Muscle layer of colon (tissue), 2 donors: ENCODE measurements at regions not wholly inside any gene's neighbourhood (a gene's known extent, or its start where the extent isn't known, plus 50 kb on each side); places are given as distances from the start of the nearest gene placed in this dataset.

Experiments
- H3K27ac ChIP-seq: one replicate; pipeline ENCODE4 v1.7.0; 2013; ENCODE audit warnings: low read depth, mild to moderate bottlenecking, low read length, moderate library complexity
- H3K27me3 ChIP-seq, 2 donors: one replicate each; pipeline ENCODE4 v1.7.0; 2013; ENCODE audit warnings: low read length in 2 of 2, mild to moderate bottlenecking in 2 of 2; ENCODE audit not compliant: insufficient read depth in 2 of 2, control insufficient read depth in 1 of 2
- H3K36me3 ChIP-seq: one replicate; pipeline ENCODE4 v1.7.0; 2013; ENCODE audit warnings: mild to moderate bottlenecking, low read length; ENCODE audit not compliant: insufficient read depth
- H3K4me1 ChIP-seq: one replicate; pipeline ENCODE4 v1.7.0; 2013; ENCODE audit warnings: mild to moderate bottlenecking, low read length; ENCODE audit not compliant: insufficient read depth
- H3K4me3 ChIP-seq, 2 donors: one replicate each; pipeline ENCODE4 v1.7.0; 2013; ENCODE audit warnings: low read length in 2 of 2, low read depth in 1 of 2, mild to moderate bottlenecking in 1 of 2, moderate library complexity in 1 of 2
- H3K9ac ChIP-seq: one replicate; pipeline ENCODE4 v1.7.0; 2013; ENCODE audit warnings: low read length
- H3K9me3 ChIP-seq: one replicate; pipeline ENCODE4 v1.7.0; 2013; ENCODE audit warnings: mild to moderate bottlenecking, low read length
- donor health status: abdominal sarcoma.
- donor health status: Adenocarcinoma of cecum.

DNA sequence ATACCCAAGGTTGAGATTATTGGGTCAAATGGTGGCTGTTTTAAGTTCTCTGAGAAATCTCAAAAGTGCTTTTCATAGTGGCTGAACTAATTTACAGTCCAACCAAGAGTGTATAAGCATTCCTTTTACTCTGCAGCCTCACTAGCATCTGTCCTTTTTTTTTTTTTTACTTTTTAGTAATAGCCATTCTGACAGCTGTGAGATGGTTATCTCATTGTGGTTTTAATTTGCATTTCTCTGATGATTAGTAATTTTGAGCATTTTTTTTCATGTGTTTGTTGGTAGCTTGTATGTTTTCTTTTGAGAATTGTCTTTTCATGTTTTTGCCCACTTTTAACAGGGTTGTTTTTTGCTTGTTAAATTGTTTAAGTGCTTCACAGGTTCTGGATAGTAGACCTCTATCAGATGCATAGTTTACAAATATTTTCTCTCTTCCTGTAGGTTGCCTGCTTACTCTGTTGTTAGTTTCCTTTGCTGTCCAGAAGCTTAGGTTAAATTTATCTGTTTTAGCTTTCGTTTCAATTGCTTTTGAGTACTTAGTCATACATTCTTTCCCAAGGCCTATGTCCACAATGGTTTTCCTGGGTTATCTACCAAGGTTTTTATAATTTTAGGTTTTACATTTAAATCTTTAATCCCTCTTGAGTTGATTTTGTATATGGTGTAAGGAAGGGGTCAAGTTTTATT is 881.3 kb upstream of the SEL1L start:
- no peaks in the 10 kb centered on the region for H3K9me3 ChIP-seq

DNA sequence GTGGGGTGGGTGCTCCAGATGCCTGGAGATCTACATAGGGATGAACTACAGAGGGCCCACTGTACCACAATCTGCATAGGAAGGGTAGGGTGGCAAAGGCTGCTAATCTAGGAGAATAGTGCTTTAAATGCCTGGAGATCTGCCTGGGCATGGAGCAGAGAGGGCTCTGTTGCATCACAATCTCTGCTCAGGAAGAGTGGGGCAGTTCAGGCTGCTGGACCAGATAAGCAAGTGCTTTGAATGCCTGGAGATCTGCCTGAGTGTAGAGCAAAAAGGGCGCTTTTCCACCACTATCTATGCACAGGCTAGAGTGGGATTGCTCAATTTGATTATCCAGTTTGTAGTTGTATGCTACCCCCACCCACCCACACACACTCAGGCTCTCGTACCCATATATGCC is 886.3 kb upstream of the SEL1L start:
- Histone ChIP-seq H3K9me3 (no peaks in the 10 kb centered on the region), H3K27me3 (no peaks in the 10 kb centered on the region), H3K4me3 (no peak overlapping the region), H3K4me1 (no peaks in the 10 kb centered on the region), H3K36me3 (no peaks in the 10 kb centered on the region), H3K9ac (no peak overlapping the region), H3K27ac (no peak overlapping the region)

More for the DNA sequence above, 881.3 kb upstream of the SEL1L start:
- no peaks in the 10 kb centered on the region for H3K4me1 ChIP-seq
- H3K36me3 ChIP-seq, result no peaks in the 10 kb centered on the region
- H3K27me3 ChIP-seq, result no peaks in the 10 kb centered on the region
- no peak overlapping the region for H3K9ac ChIP-seq
- H3K4me3 ChIP-seq, result no peak overlapping the region
- H3K27ac ChIP-seq, result no peak overlapping the region

DNA sequence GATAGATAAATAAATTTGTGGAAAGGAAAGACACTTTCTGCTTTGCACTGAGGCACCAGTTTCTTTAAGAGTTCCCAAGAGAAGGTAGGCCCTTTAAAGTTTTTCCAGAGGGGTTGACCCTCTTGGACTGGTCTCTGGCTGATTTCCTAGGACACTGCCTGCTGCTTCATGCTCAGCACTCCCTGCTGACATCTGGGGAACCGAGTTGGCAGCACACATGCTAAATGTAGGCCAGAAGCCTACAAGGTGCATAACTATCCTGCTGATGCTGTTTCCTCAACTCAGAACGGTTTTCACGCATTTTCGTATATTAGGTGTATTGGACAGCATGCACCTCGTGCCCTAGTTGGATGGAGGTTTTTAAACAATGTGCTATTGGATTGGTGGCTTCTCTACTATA is 887.2 kb upstream of the SEL1L start:
- Histone ChIP-seq H3K9ac (no peak overlapping the region), H3K36me3 (no peaks in the 10 kb centered on the region), H3K9me3 (no peaks in the 10 kb centered on the region), H3K4me3 (no peak overlapping the region), H3K4me1 (no peaks in the 10 kb centered on the region), H3K27ac (no peak overlapping the region), H3K27me3 (no peaks in the 10 kb centered on the region)

DNA sequence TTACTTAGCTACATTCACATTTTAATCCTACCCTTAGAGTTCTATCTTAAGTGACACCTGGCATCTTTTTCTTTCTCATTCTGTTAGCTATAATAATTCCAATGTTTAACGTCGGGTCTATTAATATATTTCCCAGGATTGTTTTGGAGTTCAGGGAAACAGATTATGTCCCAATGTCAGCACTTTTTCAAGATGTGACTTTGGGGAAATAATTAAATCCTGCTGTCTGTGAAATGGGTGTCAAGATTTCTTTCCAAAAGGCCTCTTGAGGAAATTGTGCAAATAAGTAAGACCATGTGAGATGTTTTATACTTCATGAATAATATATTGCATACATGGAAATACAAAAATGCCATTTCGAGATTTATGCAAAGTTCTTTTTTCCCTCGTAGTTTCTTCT is 887.6 kb upstream of the SEL1L start:
- no peaks in the 10 kb centered on the region for H3K9me3 ChIP-seq
- no peak overlapping the region for H3K4me3 ChIP-seq
- H3K9ac ChIP-seq, result no peak overlapping the region
- no peaks in the 10 kb centered on the region for H3K4me1 ChIP-seq
- H3K36me3 ChIP-seq, result no peaks in the 10 kb centered on the region
- no peaks in the 10 kb centered on the region for H3K27me3 ChIP-seq
- H3K27ac ChIP-seq, result no peak overlapping the region

DNA sequence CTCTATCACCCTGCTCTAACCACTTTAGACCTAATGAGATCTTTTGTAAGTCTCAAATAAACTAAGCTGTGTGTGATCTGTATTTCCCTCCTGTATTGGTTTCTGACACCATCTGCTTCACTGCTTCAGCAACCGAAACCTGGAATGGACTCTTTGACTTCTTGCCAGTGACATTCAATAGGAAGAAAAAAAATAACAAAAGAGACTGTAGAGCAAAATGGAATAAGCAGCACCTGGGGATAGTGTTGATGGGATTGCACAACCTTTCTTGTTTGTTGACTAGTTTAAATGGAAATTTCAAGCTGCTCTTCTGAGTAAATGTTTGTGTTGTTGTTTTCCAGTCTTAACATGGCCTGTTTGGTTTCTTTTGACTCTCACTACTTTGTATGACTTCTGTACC is 888.6 kb upstream of the SEL1L start:
- Histone ChIP-seq H3K4me3 (no peak overlapping the region), H3K9me3 (no peaks in the 10 kb centered on the region), H3K4me1 (no peaks in the 10 kb centered on the region), H3K9ac (no peak overlapping the region), H3K27me3 (no peaks in the 10 kb centered on the region), H3K27ac (no peak overlapping the region), H3K36me3 (no peaks in the 10 kb centered on the region)

DNA sequence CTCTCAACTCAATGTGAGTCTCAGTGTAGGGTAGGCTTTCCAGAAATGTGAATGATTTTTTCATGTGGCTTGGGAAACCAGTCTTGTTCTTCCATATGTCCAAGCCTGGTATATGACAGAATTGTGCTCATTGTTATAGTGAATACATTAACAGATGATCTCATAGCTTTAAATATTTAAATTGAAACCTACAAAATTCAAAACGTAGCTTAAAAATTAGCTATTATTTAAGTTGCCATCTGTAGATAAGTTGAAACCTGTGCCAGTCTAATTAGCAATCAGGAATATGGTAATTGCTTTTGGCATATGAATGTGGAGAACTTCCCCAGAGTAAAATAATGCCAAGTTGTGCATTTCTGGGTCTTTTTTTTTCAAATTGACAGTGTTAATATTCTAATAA is 891.6 kb upstream of the SEL1L start:
- Histone ChIP-seq H3K9ac (no peak overlapping the region), H3K4me1 (no peaks in the 10 kb centered on the region), H3K9me3 (no peaks in the 10 kb centered on the region), H3K27me3 (no peaks in the 10 kb centered on the region), H3K27ac (no peak overlapping the region), H3K36me3 (no peaks in the 10 kb centered on the region), H3K4me3 (no peak overlapping the region)

DNA sequence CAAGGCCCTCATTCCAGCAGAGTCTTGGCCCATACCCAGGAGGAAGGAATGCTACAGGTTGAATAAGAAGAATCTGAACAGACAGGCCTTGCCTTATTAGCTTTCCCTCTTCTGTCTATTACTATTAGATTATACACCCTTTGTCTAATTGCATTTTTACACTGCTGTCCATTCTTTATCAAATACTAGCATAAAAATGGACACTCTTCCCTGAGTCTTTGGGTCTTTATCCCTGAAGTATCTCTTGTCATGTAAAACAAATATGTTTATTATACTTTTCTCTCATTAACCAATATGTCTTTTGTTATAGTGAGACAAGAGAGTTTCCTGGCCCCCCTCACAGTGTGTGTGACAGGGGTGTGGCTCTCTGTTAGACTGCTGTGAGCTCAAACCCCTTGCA is 897.4 kb upstream of the SEL1L start:
- H3K27ac ChIP-seq, result no peak overlapping the region
- no peaks in the 10 kb centered on the region for H3K4me1 ChIP-seq
- no peak overlapping the region for H3K4me3 ChIP-seq
- H3K36me3 ChIP-seq, result no peaks in the 10 kb centered on the region
- H3K9ac ChIP-seq, result no peak overlapping the region
- H3K27me3 ChIP-seq, result no peaks in the 10 kb centered on the region
- no peaks in the 10 kb centered on the region for H3K9me3 ChIP-seq

DNA sequence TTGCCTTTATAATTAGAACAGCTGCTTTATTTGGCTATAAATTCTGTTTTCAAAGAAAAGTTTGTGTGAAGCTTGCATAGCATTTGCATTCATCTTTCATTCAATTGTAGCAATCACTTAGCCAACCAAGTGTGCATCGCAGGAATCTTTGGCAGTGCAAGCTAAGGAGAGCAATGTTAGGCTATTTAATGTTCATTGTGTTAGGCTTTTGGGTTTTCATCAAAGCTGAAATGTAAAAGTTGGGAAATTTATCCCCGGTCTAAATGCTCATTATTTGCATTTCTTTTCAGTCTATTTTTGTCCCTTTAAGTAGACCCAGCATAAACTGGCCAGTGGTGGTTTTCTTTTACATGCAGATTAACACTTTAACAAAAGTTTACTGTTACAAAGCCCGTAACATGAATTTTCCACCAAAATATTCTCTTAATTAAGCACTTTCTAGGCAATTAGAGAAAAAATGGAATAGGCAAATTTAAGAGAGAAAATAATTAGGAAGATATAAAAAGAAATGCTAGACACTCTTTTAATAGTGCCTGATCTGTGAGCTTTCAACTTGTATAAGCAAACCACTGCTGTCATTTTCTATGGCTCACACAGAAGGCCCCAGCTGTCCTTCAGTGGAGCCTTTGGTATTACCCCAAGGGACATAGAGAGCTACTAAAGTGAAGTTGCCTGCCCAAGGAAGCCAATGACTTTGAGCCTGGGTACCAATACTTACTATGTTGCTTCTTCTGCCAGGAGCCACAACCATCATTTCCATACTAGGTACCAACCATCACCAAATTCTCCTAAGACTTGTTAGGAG is 898.9 kb upstream of the SEL1L start:
- H3K4me1 ChIP-seq, result no peaks in the 10 kb centered on the region
- no peak overlapping the region for H3K27ac ChIP-seq
- no peaks in the 10 kb centered on the region for H3K9me3 ChIP-seq
- no peak overlapping the region for H3K4me3 ChIP-seq
- H3K27me3 ChIP-seq, result no peaks in the 10 kb centered on the region
- H3K9ac ChIP-seq, result no peak overlapping the region
- no peaks in the 10 kb centered on the region for H3K36me3 ChIP-seq

DNA sequence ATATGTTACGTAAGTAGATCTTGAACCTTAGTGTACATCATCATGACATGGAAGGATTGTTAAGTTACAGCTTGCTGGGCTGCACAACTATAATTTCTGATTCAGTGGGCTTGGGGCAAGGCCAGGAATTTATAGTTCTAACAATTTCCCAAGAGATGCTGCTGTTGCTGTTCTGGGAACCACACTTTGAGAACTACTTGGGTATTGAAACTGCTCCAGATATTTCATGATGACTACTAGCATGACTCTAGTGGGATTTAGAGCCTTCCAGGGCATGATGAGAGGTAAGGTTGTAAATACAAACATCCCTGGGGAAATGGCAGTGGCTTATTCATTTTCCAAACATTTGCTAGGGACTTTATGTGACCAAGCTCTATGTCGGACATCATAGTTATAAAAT is 904.8 kb upstream of the SEL1L start:
- Histone ChIP-seq H3K9me3 (no peaks in the 10 kb centered on the region), H3K36me3 (no peaks in the 10 kb centered on the region), H3K4me1 (no peaks in the 10 kb centered on the region), H3K9ac (no peak overlapping the region), H3K27ac (no peak overlapping the region), H3K4me3 (no peak overlapping the region), H3K27me3 (no peaks in the 10 kb centered on the region)

DNA sequence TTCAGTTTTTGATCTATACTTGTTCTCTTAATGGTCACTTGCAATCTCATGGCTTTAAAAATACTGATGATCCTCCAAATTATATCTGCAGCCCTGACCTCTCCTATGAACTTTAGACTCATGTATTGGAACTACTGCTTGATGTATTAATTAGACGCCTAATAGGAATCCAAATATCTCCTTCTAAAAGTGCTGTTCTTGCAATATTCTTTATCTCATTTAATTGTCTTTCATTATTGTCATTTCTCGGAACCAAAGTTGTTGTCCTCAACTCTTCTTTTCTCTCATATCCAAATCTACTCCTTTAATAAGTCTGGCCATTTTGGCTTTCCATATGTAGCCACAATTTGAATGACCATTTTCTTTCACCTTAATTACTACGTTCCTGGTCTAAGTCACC is 907.6 kb upstream of the SEL1L start:
- Histone ChIP-seq H3K4me1 (no peaks in the 10 kb centered on the region), H3K27me3 (no peaks in the 10 kb centered on the region), H3K9ac (no peak overlapping the region), H3K9me3 (no peaks in the 10 kb centered on the region), H3K36me3 (no peaks in the 10 kb centered on the region), H3K4me3 (no peak overlapping the region), H3K27ac (no peak overlapping the region)

DNA sequence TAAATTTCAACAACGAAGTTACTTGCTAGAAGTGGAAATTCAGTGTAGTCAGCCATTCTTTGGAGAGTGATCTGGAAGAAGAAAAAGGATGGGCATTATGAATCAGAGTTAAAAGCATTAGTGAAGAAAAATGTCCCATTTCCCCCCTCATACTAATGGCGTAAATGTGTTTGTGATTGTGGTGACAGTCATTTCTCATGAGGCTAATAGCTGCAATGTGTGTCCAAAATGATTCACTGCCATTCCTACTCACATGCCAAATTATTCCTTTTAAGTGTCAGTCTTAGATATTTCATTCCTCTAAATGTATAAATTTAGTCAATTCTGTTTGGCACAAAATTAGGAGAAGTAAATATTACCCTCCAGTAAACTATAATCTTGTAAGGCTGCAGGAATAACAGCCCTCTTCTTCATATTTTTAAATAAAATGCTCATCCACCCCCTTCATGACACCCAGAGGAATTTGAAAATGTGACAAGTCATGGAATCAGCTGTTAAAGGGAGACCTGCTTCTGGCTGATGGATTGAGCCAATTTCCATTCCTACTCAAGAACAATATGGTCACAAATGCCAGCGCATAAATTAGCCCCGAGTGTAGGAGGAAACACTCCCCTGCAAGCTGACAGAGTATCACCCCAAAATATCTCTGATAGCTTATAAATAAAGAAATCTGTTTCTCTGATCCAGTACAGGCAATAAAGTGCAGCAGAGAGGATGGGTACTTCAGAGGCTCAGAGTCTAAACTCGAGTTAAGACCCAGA is 912.3 kb upstream of the SEL1L start:
- H3K9ac ChIP-seq, result no peak overlapping the region
- H3K9me3 ChIP-seq, result no peaks in the 10 kb centered on the region
- no peaks in the 10 kb centered on the region for H3K36me3 ChIP-seq
- no peaks in the 10 kb centered on the region for H3K4me1 ChIP-seq
- H3K27ac ChIP-seq, result no peak overlapping the region
- H3K27me3 ChIP-seq, result no peaks in the 10 kb centered on the region
- H3K4me3 ChIP-seq, result no peak overlapping the region
